Stimulated activated CD4-positive, alpha-beta T cell treated with anti-CD3 and anti-CD28 coated beads, TNF-alpha, amount 100 ng/mL, for 48 hours (primary cell): ENCODE measurements at regions not wholly inside any gene's neighbourhood (a gene's known extent, or its start where the extent isn't known, plus 50 kb on each side); places are given as distances from the start of the nearest gene placed in this dataset.

ENCODE experiments used
- DNase-seq, 3 donors: peaks; one replicate each; pipeline ENCODE4 v3.0.0-alpha.2; 2020; ENCODE audit warnings: low read depth in 3 of 3

GRCh38 chr5:171648279-171649074 lies 137.1 kb upstream of the SMIM23 start:
- no peak for DNase-seq

GRCh38 chr5:171649075-171649401 lies 136.6 kb upstream of the SMIM23 start:
- DNase-seq = no peak

- DNase-seq = no peak
These were observed 135.0 kb upstream of the SMIM23 start for GRCh38 chr5:171650597-171650996.

GRCh38 chr5:171651102-171651501 lies 134.5 kb upstream of the SMIM23 start:
- DNase-seq = no peak

- DNase-seq = no peak
These were observed 130.7 kb upstream of the SMIM23 start for GRCh38 chr5:171654881-171655280.

- DNase-seq = no peak
These were observed 128.1 kb upstream of the SMIM23 start for GRCh38 chr5:171657473-171657872.

GRCh38 chr5:171659896-171660295 lies 125.7 kb upstream of the SMIM23 start:
- DNase-seq = no peak

GRCh38 chr5:171660434-171660833 lies 125.2 kb upstream of the SMIM23 start:
- DNase-seq = no peak

- DNase-seq = no peak
These were observed 124.5 kb upstream of the SMIM23 start for GRCh38 chr5:171661143-171661542.

- DNase-seq = no peak
These were observed 122.1 kb upstream of the SMIM23 start for GRCh38 chr5:171663311-171664085.

GRCh38 chr5:171664489-171664888 lies 121.1 kb upstream of the SMIM23 start:
- no peak for DNase-seq

GRCh38 chr5:171666815-171667214 lies 118.8 kb upstream of the SMIM23 start:
- DNase-seq = no peak

GRCh38 chr5:171667341-171668096 lies 118.1 kb upstream of the SMIM23 start:
- DNase-seq = no peak

- no peak for DNase-seq
These were observed 117.6 kb upstream of the SMIM23 start for GRCh38 chr5:171668097-171668412.

GRCh38 chr5:171669571-171669970 lies 116.0 kb upstream of the SMIM23 start:
- no peak for DNase-seq

GRCh38 chr5:171672556-171672955 lies 113.1 kb upstream of the SMIM23 start:
- no peak for DNase-seq

- no peak for DNase-seq
These were observed 112.3 kb upstream of the SMIM23 start for GRCh38 chr5:171673328-171673727.

GRCh38 chr5:171673840-171674239 lies 111.8 kb upstream of the SMIM23 start:
- DNase-seq = no peak

- DNase-seq = no peak
These were observed 110.1 kb upstream of the SMIM23 start for GRCh38 chr5:171675511-171675910.

- no peak for DNase-seq
These were observed 109.2 kb upstream of the SMIM23 start for GRCh38 chr5:171676286-171676944.

GRCh38 chr5:171678646-171679045 lies 107.0 kb upstream of the SMIM23 start:
- no peak for DNase-seq

- DNase-seq = no peak
These were observed 105.1 kb upstream of the SMIM23 start for GRCh38 chr5:171680485-171680884.
